Endothelial cell of umbilical vein (primary cell): ENCODE measurements at regions not wholly inside any gene's neighbourhood (a gene's known extent, or its start where the extent isn't known, plus 50 kb on each side); places are given as distances from the start of the nearest gene placed in this dataset.

Experiments used
- BruUV-seq: library from RNA; stranded (reverse); fragments of 400-500 nt; replicated peaks from 2 replicates; lab custom pipeline; 2021; lab: Mats Ljungman, UMichigan
- CTCF ChIA-PET: fragments of 300-600, 350-600 bp; sonication (Branson Sonifier 250); formaldehyde crosslinking; loops from one replicate; lab custom pipeline; 2021; ENCODE audit warnings: antibody characterized with exemption, inconsistent platforms; lab: Charles Lee
- POLR2A ChIA-PET: fragments of 300-600, 350-600 bp; sonication (Branson Sonifier 250); formaldehyde crosslinking; loops from one replicate; lab custom pipeline; 2021; ENCODE audit warnings: antibody characterized with exemption, inconsistent platforms; lab: Charles Lee
- DNase-seq: peaks from one replicate; pipeline ENCODE4 v3.0.0-alpha.2; 2011; ENCODE audit warnings: low read depth, low spot score
- FAIRE-seq: peaks from 2 replicates; lab custom pipeline; 2011; peaks lifted over from hg19 to GRCh38; lab: Jason Lieb, UNC
- H2AFZ ChIP-seq: 2 replicates; pipeline ENCODE4 v1.6.0; 2012; ENCODE audit warnings: low read depth, low read length, control low read depth, inconsistent platforms
- H3K27ac ChIP-seq: 2 replicates; pipeline ENCODE4 v1.5.1; 2011; ENCODE audit warnings: low read depth, mild to moderate bottlenecking, control low read depth, low read length, moderate library complexity; ENCODE audit not compliant: insufficient read depth
- H3K27me3 ChIP-seq, 2 experiments: 2 replicates each; pipeline versions ENCODE4 v1.6.0 to v1.6.1; 2011; ENCODE audit warnings: low read length in 2 of 2, mixed read lengths in 1 of 2; ENCODE audit not compliant: control insufficient read depth in 2 of 2, insufficient read depth in 2 of 2
- H3K36me3 ChIP-seq, 2 experiments: 2 replicates in 1 of 2; 3 replicates in 1 of 2; pipeline ENCODE4 v1.5.1; 2011; ENCODE audit warnings: low read length in 2 of 2, mild to moderate bottlenecking in 1 of 2, moderate library complexity in 1 of 2; ENCODE audit not compliant: control insufficient read depth in 2 of 2, insufficient read depth in 2 of 2; ENCODE audit errors: extremely low read depth in 1 of 2
- H3K4me1 ChIP-seq: 3 replicates; pipeline ENCODE4 v1.5.1; 2011; ENCODE audit warnings: mild to moderate bottlenecking, low read length; ENCODE audit not compliant: control insufficient read depth, insufficient read depth; ENCODE audit errors: extremely low read depth
- H3K4me2 ChIP-seq: 2 replicates; pipeline ENCODE4 v1.6.1; 2011; ENCODE audit warnings: low read length, control low read depth, mixed read lengths; ENCODE audit not compliant: insufficient read depth
- H3K4me3 ChIP-seq, 3 experiments: fragments of 200-600 bp in 1 of 3; sonication (generic), shearing (Covaris generic) in 1 of 3; replicated peaks in 1 of 3; 2 replicates each; pipeline ENCODE4 v1.5.1; 2011 to 2016; ENCODE audit warnings: control low read depth in 3 of 3, low read length in 3 of 3, mild to moderate bottlenecking in 2 of 3, inconsistent platforms in 1 of 3, low read depth in 1 of 3, moderate library complexity in 1 of 3; ENCODE audit not compliant: insufficient read depth in 1 of 3
- H3K79me2 ChIP-seq: 2 replicates; pipeline ENCODE4 v1.6.0; 2012; ENCODE audit warnings: low read length, inconsistent platforms; ENCODE audit not compliant: control insufficient read depth, insufficient read depth
- H3K9ac ChIP-seq: replicated peaks from 2 replicates; pipeline ENCODE3; 2011; ENCODE audit warnings: low read length, control low read depth; ENCODE audit not compliant: insufficient read depth; ENCODE audit errors: extremely low read depth
- H3K9me1 ChIP-seq: replicated peaks from 3 replicates; pipeline ENCODE4 v1.6.0; 2011; ENCODE audit warnings: mild to moderate bottlenecking, low read length; ENCODE audit not compliant: control insufficient read depth, insufficient read depth; ENCODE audit errors: extremely low read depth
- H3K9me3 ChIP-seq: replicated peaks from 2 replicates; pipeline ENCODE4 v1.5.1; 2012; ENCODE audit warnings: low read length, inconsistent platforms; ENCODE audit not compliant: control insufficient read depth, insufficient read depth
- H4K20me1 ChIP-seq: replicated peaks from 2 replicates; pipeline ENCODE3; 2011; ENCODE audit warnings: mild to moderate bottlenecking, low read length; ENCODE audit not compliant: control insufficient read depth, insufficient read depth; ENCODE audit errors: extremely low read depth
- CTCF ChIP-seq, 2 donors: IDR thresholded peaks; 1 replicate in 1 of 2; 2 replicates in 1 of 2; pipeline ENCODE4 v1.5.1; 2011; ENCODE audit warnings: low read length in 2 of 2, mild to moderate bottlenecking in 2 of 2, moderate library complexity in 2 of 2, control low read depth in 1 of 2, inconsistent platforms in 1 of 2, low read depth in 1 of 2; ENCODE audit not compliant: insufficient read depth in 1 of 2; ENCODE audit errors: extremely low read depth in 1 of 2
- EZH2 ChIP-seq: IDR thresholded peaks from 2 replicates; pipeline ENCODE4 v1.6.1; 2012; ENCODE audit warnings: borderline replicate concordance, low read depth, mild to moderate bottlenecking, moderate library complexity, low read length, inconsistent platforms; ENCODE audit not compliant: severe bottlenecking
- FOS ChIP-seq: IDR thresholded peaks from 2 replicates; pipeline ENCODE4 v1.6.1; 2011; ENCODE audit warnings: mild to moderate bottlenecking, low read length, moderate library complexity, borderline replicate concordance; ENCODE audit not compliant: insufficient read depth
- GATA2 ChIP-seq: IDR thresholded peaks from 2 replicates; pipeline ENCODE4 v1.7.0; 2011; ENCODE audit warnings: low read depth, mild to moderate bottlenecking, moderate library complexity, mixed read lengths, low read length; ENCODE audit not compliant: insufficient read length, insufficient read depth
- JUN ChIP-seq: IDR thresholded peaks from 2 replicates; pipeline ENCODE4 v1.6.1; 2011; ENCODE audit warnings: borderline replicate concordance, low read depth; ENCODE audit not compliant: insufficient read length, insufficient read depth
- MAX ChIP-seq: IDR thresholded peaks from 2 replicates; pipeline ENCODE4 v1.6.1; 2011; ENCODE audit not compliant: insufficient read depth, insufficient read length
- MYC ChIP-seq: IDR thresholded peaks from one replicate; pipeline ENCODE4 v1.6.1; 2011; ENCODE audit warnings: mild to moderate bottlenecking, low read depth, low read length
- POLR2A ChIP-seq: IDR thresholded peaks from 2 replicates; pipeline ENCODE4 v1.6.1; 2012; ENCODE audit warnings: low read depth, mild to moderate bottlenecking, control low read depth, low read length
- POLR2AphosphoS5 ChIP-seq: IDR thresholded peaks from 2 replicates; pipeline ENCODE4 v1.6.1; 2012; ENCODE audit warnings: low read depth, mild to moderate bottlenecking, control low read depth, low read length, moderate library complexity; ENCODE audit not compliant: insufficient read depth
- dilution Hi-C: fragments of 300-500 bp; cut with MboI; formaldehyde crosslinking; loops from one replicate; pipeline ENCODE4 v1.15.0; 2019; ENCODE audit warnings: low sequenced_read_pairs; ENCODE audit not compliant: extremely low pct_ligation_motif_present
- intact Hi-C: fragments of 100-400 bp; cut with micrococcal nuclease; formaldehyde crosslinking; loops from one replicate; pipeline ENCODE4 v1.10.0; 2022

- Histone ChIP-seq H3K36me3 (no peaks in the 10 kb centered on the region), H3K27me3 (no peaks in the 10 kb centered on the region), H3K79me2 (no peaks in the 10 kb centered on the region), H3K27ac (no peak overlapping the region), H4K20me1 (no peaks in the 10 kb centered on the region), H3K9me3 (no peaks in the 10 kb centered on the region), H3K9me1 (no peaks in the 10 kb centered on the region), H3K4me1 (no peaks in the 10 kb centered on the region), H3K9ac (no peak overlapping the region), H3K4me2 (no peak overlapping the region), H2AFZ (no peak overlapping the region), H3K4me3 (no peak overlapping the region)
- no peak for TF ChIP-seq GATA2
- TF ChIP-seq POLR2A: no peak
- TF ChIP-seq MYC: no peak
- TF ChIP-seq JUN: no peak
- no peak for TF ChIP-seq MAX
- no peak for TF ChIP-seq EZH2
- TF ChIP-seq FOS: no peak
- TF ChIP-seq POLR2AphosphoS5: no peak
- TF ChIP-seq CTCF (IDR thresholded peaks at IDR 0.05; ENCODE audit: extremely low read depth in 1 of 2, insufficient read depth in 1 of 2, low read depth in 1 of 2, low read length in 2 of 2): no peak
- dilution Hi-C loops (no loop called here), intact Hi-C loops (no loop called here)
- FAIRE-seq (no peak), DNase-seq (no peak)
- BruUV-seq: no TSS peak
- ChIA-PET POLR2A (no interaction called here), CTCF (no interaction called here)
Measured at GRCh38 chr9:12988258-12988657, 213.4 kb downstream of the LURAP1L start.
